Right forelimb (tissue), 1 donor: ENCODE measurements at regions not wholly inside any gene's neighbourhood (a gene's known extent, or its start where the extent isn't known, plus 50 kb on each side); places are given as distances from the start of the nearest gene placed in this dataset.

ENCODE experiments used
- DNase-seq: peaks from one replicate; pipeline ENCODE4 v3.0.0-alpha.2; 2018

GRCh38 chr9:13430368-13431221 lies 151.1 kb upstream of the MPDZ start:
- DNase-seq: no peak

- DNase-seq: no peak
Measured at GRCh38 chr9:13429301-13430190, 150.1 kb upstream of the MPDZ start.

- no peak for DNase-seq
Measured at GRCh38 chr9:13428766-13429165, 149.3 kb upstream of the MPDZ start.

- DNase-seq: no peak
Measured at GRCh38 chr9:13427587-13427986, 148.1 kb upstream of the MPDZ start.

GRCh38 chr9:13426606-13427005 lies 147.1 kb upstream of the MPDZ start:
- no peak for DNase-seq

- no peak for DNase-seq
Measured at GRCh38 chr9:13424872-13425271, 145.4 kb upstream of the MPDZ start.

GRCh38 chr9:13424204-13424603 lies 144.7 kb upstream of the MPDZ start:
- no peak for DNase-seq

GRCh38 chr9:13414349-13414748 lies 134.9 kb upstream of the MPDZ start:
- no peak for DNase-seq

GRCh38 chr9:13412331-13412730 lies 132.8 kb upstream of the MPDZ start:
- DNase-seq: no peak

GRCh38 chr9:13411791-13412190 lies 132.3 kb upstream of the MPDZ start:
- DNase-seq: no peak

- DNase-seq: no peak
Measured at GRCh38 chr9:13410566-13411031, 131.1 kb upstream of the MPDZ start.

- no peak for DNase-seq
Measured at GRCh38 chr9:13397661-13398060, 118.2 kb upstream of the MPDZ start.

GRCh38 chr9:13397220-13397619 lies 117.7 kb upstream of the MPDZ start:
- DNase-seq: no peak

- no peak for DNase-seq
Measured at GRCh38 chr9:13396418-13396817, 116.9 kb upstream of the MPDZ start.

- no peak for DNase-seq
Measured at GRCh38 chr9:13395156-13395555, 115.7 kb upstream of the MPDZ start.

- DNase-seq: no peak
Measured at GRCh38 chr9:13388157-13388556, 108.7 kb upstream of the MPDZ start.

- no peak for DNase-seq
Measured at GRCh38 chr9:13387734-13388067, 108.2 kb upstream of the MPDZ start.

GRCh38 chr9:13386935-13387733 lies 107.6 kb upstream of the MPDZ start:
- no peak for DNase-seq

- DNase-seq: no peak
Measured at GRCh38 chr9:13386316-13386715, 106.8 kb upstream of the MPDZ start.

GRCh38 chr9:13383855-13384254 lies 104.4 kb upstream of the MPDZ start:
- no peak for DNase-seq

- DNase-seq: no peak
Measured at GRCh38 chr9:13383216-13383615, 103.7 kb upstream of the MPDZ start.

- no peak for DNase-seq
Measured at GRCh38 chr9:13382595-13382994, 103.1 kb upstream of the MPDZ start.

GRCh38 chr9:13380903-13381302 lies 101.4 kb upstream of the MPDZ start:
- DNase-seq: no peak
